Activated CD8-positive, alpha-beta memory T cell treated with anti-CD3 and anti-CD28 coated beads, Interleukin-2, amount 10 ng/mL, durations not matched to agents 7 days and 5 days (primary cell): ENCODE measurements at regions not wholly inside any gene's neighbourhood (a gene's known extent, or its start where the extent isn't known, plus 50 kb on each side); places are given as distances from the start of the nearest gene placed in this dataset.
A peak's percentile ranks its signal among the peaks of the same experiment; 100 is the strongest.
"Not testable (repeated sequence)": the region's sequence is repeated elsewhere in the genome, so short reads cannot be mapped to it uniquely, and the experiment has no call there.

Experiments
- ATAC-seq: fragments of 150-1000 bp; cut with Tn5 transposase; one replicate; pipeline ENCODE4 v1.10.0; 2021; ENCODE audit warnings: moderate library complexity
- CTCF ChIA-PET: fragments of 350-600 bp; sonication (Branson Sonifier 250); formaldehyde crosslinking; loops from one replicate; lab custom pipeline; 2021; ENCODE audit warnings: antibody characterized with exemption; lab: Charles Lee
- DNase-seq: peaks from one replicate; pipeline ENCODE4 v3.0.0-alpha.2; 2020
- H3K27ac Mint-ChIP-seq: one replicate; pipeline ENCODE4 v1.8.0; 2021; ENCODE audit warnings: mild to moderate bottlenecking, mixed read lengths
- H3K27me3 Mint-ChIP-seq: one replicate; pipeline ENCODE4 v1.8.0; 2021; ENCODE audit warnings: mixed read lengths
- H3K36me3 Mint-ChIP-seq: one replicate; pipeline ENCODE4 v1.8.0; 2021; ENCODE audit warnings: mild to moderate bottlenecking, mixed read lengths
- H3K4me1 Mint-ChIP-seq: one replicate; pipeline ENCODE4 v1.8.0; 2021; ENCODE audit warnings: mixed read lengths
- H3K4me3 Mint-ChIP-seq: one replicate; pipeline ENCODE4 v1.8.0; 2021; ENCODE audit warnings: mild to moderate bottlenecking, moderate library complexity, mixed read lengths
- H3K9me3 Mint-ChIP-seq: one replicate; pipeline ENCODE4 v1.8.0; 2022; ENCODE audit warnings: low read depth, mixed read lengths

DNA sequence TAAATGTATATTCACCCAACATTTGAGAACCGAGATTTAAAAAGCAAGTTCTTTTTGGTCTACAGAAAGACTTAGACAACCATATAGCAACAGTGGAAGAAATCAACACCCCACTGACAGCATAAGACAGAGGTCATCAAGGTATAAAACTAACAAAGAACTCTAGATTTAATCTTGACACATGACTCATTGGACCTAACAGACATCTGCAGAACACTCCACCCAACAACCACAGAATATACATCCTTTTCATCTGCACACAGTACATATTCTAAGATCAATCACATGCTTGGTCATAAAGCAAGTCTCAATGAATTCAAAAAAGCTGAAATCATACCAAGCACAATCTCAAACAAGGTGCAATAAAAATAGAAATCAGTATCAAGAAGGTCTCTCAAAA lies 65.8 kb downstream of the SPIN4 start:
- ATAC-seq: no peak
- Mint-ChIP-seq H3K9me3 (no peaks in the 10 kb centered on the region), H3K27me3 (no peaks in the 10 kb centered on the region), H3K4me3 (no peak overlapping the region), H3K4me1 (no peaks in the 10 kb centered on the region), H3K36me3 (no peaks in the 10 kb centered on the region), H3K27ac (no peak overlapping the region)
- CTCF ChIA-PET: no interaction called here
- DNase-seq: no peak

GRCh38 chrX:63284659-63285058 lies 66.5 kb downstream of the SPIN4 start:
- CTCF ChIA-PET: no interaction called here
- ATAC-seq: no peak
- H3K27me3 Mint-ChIP-seq: no peaks in the 10 kb centered on the region
- H3K27ac Mint-ChIP-seq: no peak overlapping the region
- no peak overlapping the region for H3K4me3 Mint-ChIP-seq
- H3K4me1 Mint-ChIP-seq: no peaks in the 10 kb centered on the region
- no peaks in the 10 kb centered on the region for H3K9me3 Mint-ChIP-seq
- DNase-seq: no peak
- H3K36me3 Mint-ChIP-seq: no peaks in the 10 kb centered on the region

- no peak overlapping the region for H3K27ac Mint-ChIP-seq
- H3K27me3 Mint-ChIP-seq: no peaks in the 10 kb centered on the region
- H3K4me3 Mint-ChIP-seq: no peak overlapping the region
- no peaks in the 10 kb centered on the region for H3K4me1 Mint-ChIP-seq
- H3K9me3 Mint-ChIP-seq: no peaks in the 10 kb centered on the region
- H3K36me3 Mint-ChIP-seq: no peaks in the 10 kb centered on the region
- CTCF ChIA-PET: no interaction called here
- ATAC-seq (no peak), DNase-seq (no peak)
These were observed 67.8 kb downstream of the SPIN4 start for GRCh38 chrX:63283348-63283747.

- ATAC-seq: no peak
- Mint-ChIP-seq H3K36me3 (no peaks in the 10 kb centered on the region), H3K27ac (no peak overlapping the region), H3K9me3 (no peaks in the 10 kb centered on the region), H3K27me3 (no peaks in the 10 kb centered on the region), H3K4me3 (no peak overlapping the region), H3K4me1 (no peaks in the 10 kb centered on the region)
- CTCF ChIA-PET: no interaction called here
- no peak for DNase-seq
These were observed 68.3 kb downstream of the SPIN4 start for GRCh38 chrX:63282828-63283227.

- ATAC-seq (no peak), DNase-seq (no peak)
- Mint-ChIP-seq H3K4me1 (no peaks in the 10 kb centered on the region), H3K36me3 (no peaks in the 10 kb centered on the region), H3K27ac (no peak overlapping the region), H3K9me3 (no peaks in the 10 kb centered on the region), H3K27me3 (no peaks in the 10 kb centered on the region), H3K4me3 (no peak overlapping the region)
- CTCF ChIA-PET: no interaction called here
These were observed 69.1 kb downstream of the SPIN4 start for GRCh38 chrX:63282077-63282476.

- Mint-ChIP-seq H3K4me1 (no peaks in the 10 kb centered on the region), H3K4me3 (no peak overlapping the region), H3K27ac (no peak overlapping the region), H3K27me3 (no peaks in the 10 kb centered on the region), H3K9me3 (no peaks in the 10 kb centered on the region), H3K36me3 (no peaks in the 10 kb centered on the region)
- DNase-seq (no peak), ATAC-seq (no peak)
- CTCF ChIA-PET: no interaction called here
These were observed 69.7 kb downstream of the SPIN4 start for GRCh38 chrX:63281465-63281864.

- H3K4me1 Mint-ChIP-seq, H3K9me3 Mint-ChIP-seq, H3K36me3 Mint-ChIP-seq, ATAC-seq, CTCF ChIA-PET, H3K27me3 Mint-ChIP-seq, DNase-seq, H3K4me3 Mint-ChIP-seq, H3K27ac Mint-ChIP-seq: not testable (repeated sequence)
These were observed 73.7 kb downstream of the SPIN4 start for GRCh38 chrX:63277394-63277793.

GRCh38 chrX:63275127-63275526 lies 76.0 kb downstream of the SPIN4 start:
- CTCF ChIA-PET: interaction anchor here (1.2 kb wide), 1 partner anchor 73 kb away, joined by 3 read pairs; no protein-coding TSS in a partner anchor
- Mint-ChIP-seq H3K4me3 (no peak overlapping the region), H3K9me3 (no peaks in the 10 kb centered on the region), H3K27ac (no peak overlapping the region), H3K36me3 (no peaks in the 10 kb centered on the region), H3K4me1 (no peaks in the 10 kb centered on the region), H3K27me3 (no peaks in the 10 kb centered on the region)
- no peak for DNase-seq
- no peak for ATAC-seq

- DNase-seq (no peak), ATAC-seq (no peak)
- Mint-ChIP-seq H3K27ac (no peak overlapping the region), H3K4me1 (no peaks in the 10 kb centered on the region), H3K36me3 (no peaks in the 10 kb centered on the region), H3K9me3 (no peaks in the 10 kb centered on the region), H3K27me3 (no peaks in the 10 kb centered on the region), H3K4me3 (no peak overlapping the region)
- CTCF ChIA-PET: no interaction called here
These were observed 80.3 kb downstream of the SPIN4 start for GRCh38 chrX:63270873-63271272.

DNA sequence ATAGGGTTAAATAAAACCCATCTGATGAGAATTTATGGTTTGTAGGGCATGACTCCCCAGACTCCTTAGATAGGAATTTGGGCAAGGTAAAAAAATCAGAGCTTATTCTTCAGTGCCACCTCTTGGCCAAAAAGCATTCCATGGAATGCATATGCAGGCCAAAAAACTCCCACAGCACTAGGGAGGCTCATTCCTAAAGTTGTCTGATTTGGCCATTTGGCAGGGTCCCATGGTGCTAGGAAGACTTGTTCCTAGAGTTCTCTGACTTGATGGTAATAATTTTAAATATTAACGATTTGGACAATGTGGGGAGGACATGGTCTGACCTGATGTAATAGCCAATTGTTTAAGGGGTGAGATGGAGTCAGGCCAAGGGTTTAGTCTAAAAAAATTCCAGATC lies 93.0 kb downstream of the SPIN4 start:
- DNase-seq (no peak), ATAC-seq (no peak)
- no peak overlapping the region for H3K4me3 Mint-ChIP-seq
- no peak overlapping the region for H3K27ac Mint-ChIP-seq
- H3K36me3 Mint-ChIP-seq: no peaks in the 10 kb centered on the region
- H3K9me3 Mint-ChIP-seq: no peaks in the 10 kb centered on the region
- H3K27me3 Mint-ChIP-seq: no peaks in the 10 kb centered on the region
- CTCF ChIA-PET: no interaction called here
- H3K4me1 Mint-ChIP-seq: no peaks in the 10 kb centered on the region

DNA sequence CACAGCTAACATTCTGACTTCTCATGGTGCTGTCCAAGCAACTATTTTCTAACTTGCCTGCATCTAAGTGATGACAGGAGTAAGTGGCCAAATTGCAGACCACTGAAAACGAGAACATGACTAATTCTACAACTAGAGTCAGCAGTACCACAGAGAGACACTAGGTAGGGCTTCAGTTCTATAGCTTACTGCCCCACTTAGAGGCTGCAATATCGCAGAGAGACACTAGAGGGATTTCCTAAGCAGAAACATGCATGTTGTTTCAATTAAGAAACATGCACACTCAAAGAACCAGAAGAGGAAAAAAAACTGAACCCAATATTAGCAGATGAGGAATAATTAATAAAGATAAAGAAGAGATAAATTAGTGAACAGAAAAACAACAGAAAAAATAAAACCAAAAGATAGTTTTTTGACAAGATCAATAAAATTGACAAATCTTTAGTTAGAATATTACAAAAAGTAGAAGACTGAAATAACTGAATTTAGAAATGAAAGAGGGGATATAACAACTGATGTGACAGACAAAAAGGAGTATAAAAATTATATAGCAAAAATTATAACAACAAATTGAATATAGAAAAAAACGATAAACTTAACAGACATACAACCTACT lies 100.8 kb downstream of the SPIN4 start:
- ATAC-seq: peak; percentile 81
- Mint-ChIP-seq H3K27me3 (no peaks in the 10 kb centered on the region), H3K4me1 (peaks cover 1% of the 10 kb centered on the region), H3K36me3 (no peaks in the 10 kb centered on the region), H3K4me3 (no peak overlapping the region), H3K27ac (no peak overlapping the region), H3K9me3 (no peaks in the 10 kb centered on the region)
- DNase-seq: peak; percentile 54
- CTCF ChIA-PET: interaction anchor here (1.2 kb wide), 1 partner anchor 437 kb away, joined by 4 read pairs; no protein-coding TSS in a partner anchor

DNA sequence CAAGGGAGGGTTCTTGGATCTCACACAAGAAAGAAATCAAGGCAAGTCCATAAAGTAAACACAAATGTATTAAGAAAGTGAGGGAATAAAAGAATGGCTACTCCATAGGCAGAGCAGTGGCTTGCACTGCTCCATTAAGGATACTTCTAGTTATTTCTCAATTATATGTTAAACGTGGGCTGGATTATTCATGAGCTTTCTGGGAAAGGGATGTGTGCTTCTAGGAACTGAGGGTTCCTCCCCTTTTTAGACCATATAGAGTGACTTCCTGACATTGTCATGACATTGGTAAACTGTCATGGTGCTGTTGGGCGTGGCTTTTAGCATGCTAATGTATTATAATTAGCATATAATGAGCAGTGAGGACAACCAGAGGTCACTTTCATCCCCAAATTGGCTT lies 108.4 kb downstream of the SPIN4 start:
- H3K27ac Mint-ChIP-seq, CTCF ChIA-PET, ATAC-seq: not testable (repeated sequence)

GRCh38 chrX:63235963-63236362 lies 115.2 kb downstream of the SPIN4 start:
- CTCF ChIA-PET, DNase-seq, ATAC-seq, H3K4me1 Mint-ChIP-seq, H3K27ac Mint-ChIP-seq, H3K27me3 Mint-ChIP-seq, H3K4me3 Mint-ChIP-seq, H3K36me3 Mint-ChIP-seq, H3K9me3 Mint-ChIP-seq: not testable (repeated sequence)

More for the DNA sequence above, 108.4 kb downstream of the SPIN4 start:
- H3K27me3 Mint-ChIP-seq, H3K4me1 Mint-ChIP-seq, H3K36me3 Mint-ChIP-seq, DNase-seq, H3K9me3 Mint-ChIP-seq, H3K4me3 Mint-ChIP-seq: not testable (repeated sequence)

DNA sequence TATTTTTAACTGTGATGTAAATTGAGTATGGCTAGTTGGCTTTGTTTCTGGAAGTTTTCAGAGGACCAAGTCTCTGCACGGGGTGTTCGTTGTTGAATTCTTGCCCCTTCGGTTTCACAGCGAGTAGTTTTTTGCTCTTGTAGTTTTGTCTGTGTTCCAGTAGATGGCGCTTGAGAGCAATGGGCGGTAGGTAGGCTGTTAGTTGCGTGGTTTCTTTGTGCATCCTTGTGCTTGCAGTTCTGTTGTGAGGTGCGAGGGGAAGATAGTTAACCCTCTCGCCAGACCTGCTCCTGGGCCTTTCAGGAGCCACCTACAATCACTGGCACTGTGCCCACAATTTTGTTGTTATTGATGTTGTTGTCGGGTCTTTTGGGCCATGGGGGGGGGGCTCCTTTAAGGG lies 118.1 kb downstream of the SPIN4 start:
- CTCF ChIA-PET, H3K4me3 Mint-ChIP-seq, H3K4me1 Mint-ChIP-seq, DNase-seq, H3K9me3 Mint-ChIP-seq, H3K27ac Mint-ChIP-seq, ATAC-seq, H3K27me3 Mint-ChIP-seq, H3K36me3 Mint-ChIP-seq: not testable (repeated sequence)

DNA sequence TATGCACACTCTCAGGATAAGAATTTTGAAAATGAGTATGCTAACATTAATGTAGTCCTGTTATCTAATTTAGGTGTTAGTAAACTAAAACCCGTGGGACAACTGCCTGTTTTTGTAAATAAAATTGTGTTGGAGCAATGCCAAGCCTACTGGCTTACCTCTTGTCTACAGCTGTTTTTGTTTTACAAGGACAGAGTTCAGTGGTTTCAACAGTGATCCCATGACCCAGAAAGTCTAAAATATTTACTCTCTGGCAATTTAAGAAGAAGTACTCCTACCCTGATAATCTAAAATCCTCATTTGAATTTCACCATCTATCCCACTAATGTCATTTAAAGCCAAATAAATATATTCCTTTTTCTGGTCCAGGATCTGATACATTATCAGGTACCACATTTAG lies 132.9 kb downstream of the SPIN4 start:
- H3K9me3 Mint-ChIP-seq, DNase-seq: not testable (repeated sequence)

More for the DNA sequence above, 132.9 kb downstream of the SPIN4 start:
- CTCF ChIA-PET, H3K4me1 Mint-ChIP-seq, ATAC-seq, H3K27me3 Mint-ChIP-seq, H3K36me3 Mint-ChIP-seq, H3K27ac Mint-ChIP-seq, H3K4me3 Mint-ChIP-seq: not testable (repeated sequence)
